NCI-H1417 treated with DMSO at 0.1 percent for 48 hours (cell line): ENCODE measurements at regions not wholly inside any gene's neighbourhood (a gene's known extent, or its start where the extent isn't known, plus 50 kb on each side); places are given as distances from the start of the nearest gene placed in this dataset.
A peak's percentile ranks its signal among the peaks of the same experiment; 100 is the strongest.

Experiments used
- DNase-seq: peaks from one replicate; lab custom pipeline; 2025; lab: John Stamatoyannopoulos, UW

DNA sequence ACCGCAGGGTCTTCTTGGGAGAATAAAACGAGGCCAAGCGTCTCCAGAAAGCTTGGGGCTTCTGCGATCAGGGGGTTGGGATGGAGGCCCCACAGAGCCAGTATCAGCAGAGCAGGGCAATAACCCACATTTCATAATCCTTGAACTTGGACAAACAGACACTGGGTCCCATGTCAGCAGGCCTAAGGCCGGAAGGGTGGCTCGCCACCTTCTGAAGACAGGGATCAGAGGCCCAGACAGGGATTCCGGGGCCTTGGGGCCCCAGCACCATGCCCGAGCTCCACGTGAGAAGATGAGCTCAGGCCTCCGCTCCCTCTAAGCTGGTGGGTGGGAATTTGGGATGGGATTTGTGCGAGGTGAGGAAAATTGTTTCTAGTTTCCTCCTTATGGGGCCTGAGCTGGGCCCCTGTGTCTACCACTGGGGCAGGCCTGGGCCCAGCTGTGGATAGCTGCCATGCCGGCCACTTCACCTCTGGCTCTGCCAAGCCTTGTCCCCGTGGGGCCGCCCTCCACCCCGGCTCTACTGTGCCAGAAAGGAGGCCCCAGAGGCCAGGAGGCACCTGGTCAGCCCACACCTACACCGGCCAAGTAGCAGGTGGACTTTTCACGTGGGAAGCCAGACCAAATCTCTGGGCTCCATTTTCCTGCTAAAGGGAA lies 67.2 kb upstream of the DLK1 start:
- DNase-seq = no peak

DNA sequence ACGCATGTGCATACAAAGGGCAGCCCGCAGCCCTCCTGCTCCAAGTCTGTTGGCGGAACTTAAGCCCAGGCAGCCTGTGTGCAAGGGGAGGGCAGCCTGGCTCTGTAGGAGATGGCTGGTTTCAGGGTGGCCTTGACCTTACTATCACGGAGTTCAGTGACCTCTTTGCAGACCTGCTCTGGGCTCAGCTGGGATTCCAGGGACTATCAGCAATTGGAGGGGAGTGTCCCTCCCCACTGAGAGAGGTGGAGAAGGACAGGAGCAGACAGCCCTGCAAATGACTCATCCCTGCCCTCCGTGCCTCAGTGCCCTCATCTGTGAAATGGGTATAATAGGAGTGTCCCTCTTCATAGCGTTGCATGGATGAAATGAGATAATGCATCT lies 66.2 kb upstream of the DLK1 start:
- DNase-seq = no peak

DNA sequence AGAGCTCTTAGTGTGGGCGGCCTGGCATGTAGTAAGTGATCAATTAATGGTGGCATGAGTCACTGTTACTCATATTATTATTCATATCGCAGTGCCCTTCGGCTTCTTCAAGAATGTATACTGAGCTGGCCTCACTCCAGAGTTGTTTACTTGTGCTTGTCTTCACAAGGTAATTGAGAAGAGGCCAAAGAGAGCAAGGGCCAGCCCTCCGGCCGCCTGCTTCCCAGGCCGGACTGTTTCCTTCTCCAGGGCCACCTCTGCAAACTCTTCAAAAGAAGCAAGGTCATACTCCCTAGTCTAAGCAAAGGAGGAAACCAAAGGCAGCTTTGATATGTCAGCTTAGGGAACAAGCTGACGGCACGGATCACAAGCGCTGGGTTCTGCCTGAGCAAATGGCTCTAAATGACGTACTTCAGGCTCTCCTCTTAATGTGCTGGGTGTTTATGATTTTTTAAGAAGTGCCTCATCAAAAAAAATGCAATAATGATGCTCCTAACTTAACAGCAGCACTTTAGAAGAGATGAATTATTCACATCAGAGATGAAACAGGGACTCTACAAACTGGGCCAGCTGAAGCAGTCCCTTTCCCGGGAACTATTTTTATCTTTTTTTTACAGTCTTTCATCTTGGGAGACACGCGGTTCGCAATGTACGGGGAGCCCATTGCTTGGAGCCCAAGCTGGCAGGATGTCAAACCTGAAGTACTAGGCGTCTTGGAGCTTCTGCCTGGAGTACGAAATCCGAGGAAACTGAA lies 65.6 kb upstream of the DLK1 start:
- no peak for DNase-seq

DNA sequence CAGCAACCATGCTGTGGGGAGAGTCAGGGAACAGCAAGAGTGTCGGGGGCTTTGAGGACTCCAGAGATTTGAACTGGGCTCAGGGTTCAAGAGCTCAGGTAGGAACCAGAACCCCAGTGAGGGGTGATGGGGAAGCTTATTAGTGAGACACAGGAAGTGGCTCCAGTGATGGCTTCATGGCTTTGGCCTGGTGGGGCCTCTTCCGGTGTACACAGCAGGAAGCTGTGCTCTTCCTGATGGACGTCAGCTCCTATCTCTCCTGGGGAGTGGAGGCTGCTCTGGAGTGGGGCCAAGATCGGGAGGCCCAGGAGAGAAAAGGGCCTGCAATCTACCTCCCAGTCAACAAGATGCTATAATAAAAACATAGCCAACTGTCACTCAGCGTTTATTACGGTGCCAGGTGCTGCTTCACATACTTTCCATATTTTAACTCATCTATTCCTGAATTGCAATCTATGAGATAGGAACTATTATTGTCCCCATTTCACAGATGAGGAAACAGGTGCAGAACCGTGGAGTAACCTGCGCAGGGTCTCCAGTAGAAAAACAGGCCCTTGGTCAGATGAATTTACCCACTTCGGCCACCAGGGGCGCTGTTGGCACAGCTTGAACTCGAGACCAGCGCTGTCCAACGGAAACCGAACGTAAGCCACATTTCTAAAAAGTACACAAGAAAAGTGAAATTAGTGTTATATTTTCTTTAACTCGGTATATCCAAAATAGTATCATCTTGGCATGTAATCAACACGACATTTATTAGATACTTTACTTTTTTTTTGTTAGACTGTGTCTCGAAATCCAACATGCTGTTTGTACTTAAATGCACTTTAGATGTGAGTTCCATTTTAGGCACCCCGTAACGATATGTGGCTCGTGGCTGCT lies 63.6 kb upstream of the DLK1 start:
- no peak for DNase-seq

DNA sequence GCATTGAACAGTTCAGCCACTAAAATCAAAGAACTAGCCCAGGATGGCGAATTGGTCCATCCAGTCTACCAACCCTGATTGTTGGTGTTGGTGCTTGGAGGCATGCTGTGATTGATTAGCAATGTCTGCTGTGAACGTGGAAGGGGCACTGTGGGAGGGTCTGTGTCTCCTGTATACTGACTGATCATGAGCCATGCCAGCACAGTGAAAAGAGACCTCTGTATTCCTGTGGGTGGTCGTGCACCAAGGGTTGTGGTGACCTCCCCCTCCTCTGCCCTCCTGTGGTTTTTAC lies 63.0 kb upstream of the DLK1 start:
- no peak for DNase-seq

DNA sequence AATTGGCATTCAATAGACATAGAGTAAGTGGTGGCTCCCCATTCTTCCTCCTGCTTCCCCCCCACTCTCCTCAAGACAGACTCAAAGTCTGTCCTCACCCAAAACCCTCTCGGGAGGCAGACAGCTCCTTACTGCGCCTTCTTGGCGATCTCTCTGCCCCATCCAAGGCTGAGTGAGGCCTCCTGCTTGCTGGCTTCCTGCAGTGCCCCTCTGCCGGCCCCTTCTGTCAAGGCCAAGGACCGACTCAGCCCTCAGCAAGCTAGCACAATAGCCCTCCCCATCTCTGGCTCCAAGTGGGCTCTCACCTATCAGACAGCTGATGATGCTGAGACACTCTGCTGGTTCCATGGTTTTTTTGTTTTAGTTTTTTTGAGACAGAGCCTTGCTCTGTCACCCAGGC lies 62.5 kb upstream of the DLK1 start:
- no peak for DNase-seq

DNA sequence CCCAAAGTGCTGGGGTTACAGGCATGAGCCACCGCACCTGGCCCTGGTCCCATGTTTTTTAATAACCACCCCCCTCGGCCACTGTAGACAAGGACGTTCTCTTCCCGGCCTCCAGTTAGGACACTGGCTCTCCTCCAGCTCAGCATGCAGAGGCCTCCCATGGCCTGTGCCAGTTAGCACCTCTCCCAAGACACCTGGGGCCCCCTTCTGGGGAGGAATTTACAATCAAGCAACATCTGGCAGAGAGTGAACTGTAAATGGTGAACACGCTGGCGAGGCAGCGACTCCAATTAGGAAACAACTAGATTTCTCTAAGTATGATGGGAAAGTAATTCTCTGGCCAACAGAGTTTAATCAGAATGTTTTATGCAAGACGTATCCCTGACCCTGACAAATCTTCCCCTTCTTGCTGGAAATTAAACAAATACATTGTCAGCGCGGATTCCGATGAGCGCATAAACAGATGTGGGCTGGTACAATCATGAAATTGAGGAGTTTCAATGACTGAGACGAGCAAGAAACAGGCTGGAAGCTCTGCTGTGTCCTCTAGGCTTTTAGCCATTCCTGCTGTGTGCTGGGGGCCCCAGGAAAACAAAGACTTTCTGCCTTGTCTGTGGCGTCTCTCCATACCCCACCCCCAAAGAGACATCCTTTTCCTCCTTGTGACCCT lies 61.7 kb upstream of the DLK1 start:
- DNase-seq = no peak

DNA sequence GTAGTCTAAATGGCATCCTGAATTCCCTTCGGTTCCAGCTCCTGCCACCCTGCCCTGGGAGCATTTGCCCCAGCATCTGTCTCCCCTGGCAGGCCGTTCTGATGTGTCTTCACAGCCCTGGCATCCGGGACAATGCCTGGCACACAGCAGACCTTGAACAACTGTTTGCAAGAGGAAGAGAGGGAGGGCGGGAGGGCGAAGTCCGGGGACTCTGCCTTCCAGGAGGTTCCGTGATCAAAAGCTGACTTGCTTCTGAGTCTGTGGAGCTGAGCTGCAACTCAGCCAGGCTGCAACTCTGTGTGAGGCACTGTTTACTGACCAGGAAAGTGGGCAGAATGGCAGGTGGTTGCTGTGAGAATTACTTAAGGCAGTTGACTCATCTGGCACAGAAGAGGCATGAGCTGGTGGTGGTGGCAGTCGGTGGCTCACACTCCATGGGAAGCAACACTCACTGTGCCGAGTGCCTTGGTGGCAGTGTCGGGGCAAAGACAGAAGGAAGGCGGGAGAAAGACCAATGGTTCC lies 61.1 kb upstream of the DLK1 start:
- DNase-seq = no peak

DNA sequence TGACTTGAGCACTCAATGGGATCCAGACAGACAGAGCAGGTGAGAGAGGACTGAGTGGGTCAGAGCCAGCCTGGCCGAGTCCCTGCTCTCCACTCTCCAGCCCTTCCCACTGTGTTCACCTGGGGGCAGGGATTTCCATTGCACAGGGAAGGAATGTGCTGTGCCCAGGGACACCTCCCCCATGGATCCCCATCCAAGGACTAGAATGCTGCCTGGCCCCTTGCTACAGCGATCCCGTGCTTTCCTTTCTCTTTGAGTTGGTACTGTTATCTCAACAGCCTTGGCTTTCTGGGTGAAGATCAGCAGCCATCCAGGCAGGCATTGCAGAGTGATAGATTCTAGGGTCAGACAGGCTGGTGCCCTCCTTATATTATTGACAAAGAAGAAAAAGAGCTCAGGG lies 60.3 kb upstream of the DLK1 start:
- DNase-seq = no peak

DNA sequence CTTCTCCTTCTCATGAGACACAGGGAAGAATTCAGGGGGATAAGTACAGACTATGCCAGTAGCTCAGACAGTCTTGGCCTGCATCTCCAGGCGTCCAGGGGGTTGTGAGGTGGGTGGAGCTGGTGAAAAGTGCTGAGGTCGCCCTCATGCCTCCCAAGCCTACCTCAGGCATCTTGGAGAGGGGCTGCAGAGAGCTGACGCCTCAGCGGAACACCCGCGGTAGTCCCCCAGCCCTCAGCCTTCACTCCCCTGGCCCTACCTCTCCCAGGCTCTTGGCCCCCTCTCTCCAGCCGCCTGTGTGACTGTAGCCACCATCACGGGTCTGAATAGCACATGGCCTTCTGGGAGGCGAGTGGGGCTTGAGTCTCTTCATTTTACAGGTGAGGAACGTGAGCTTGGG lies 59.8 kb upstream of the DLK1 start:
- no peak for DNase-seq

DNA sequence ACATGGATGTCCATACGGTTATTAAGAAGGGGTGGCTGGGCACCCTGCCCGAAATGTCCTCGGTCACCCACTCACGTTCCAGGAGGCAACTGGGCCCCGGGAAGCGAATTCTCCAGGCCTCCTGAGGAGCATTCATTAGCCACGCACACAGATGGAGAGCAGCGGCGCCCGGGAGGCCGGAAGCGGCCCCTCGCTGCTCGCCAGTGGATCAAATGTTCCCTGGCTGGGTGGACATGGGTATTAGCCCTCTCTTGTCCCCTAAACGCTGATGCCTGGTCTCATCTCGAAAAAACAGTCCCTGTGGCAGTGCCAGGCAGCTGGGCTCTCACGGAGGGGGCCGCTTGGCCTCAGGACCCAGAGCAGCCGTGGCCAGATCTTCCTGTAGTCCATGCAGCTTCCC lies 59.0 kb upstream of the DLK1 start:
- DNase-seq = no peak

DNA sequence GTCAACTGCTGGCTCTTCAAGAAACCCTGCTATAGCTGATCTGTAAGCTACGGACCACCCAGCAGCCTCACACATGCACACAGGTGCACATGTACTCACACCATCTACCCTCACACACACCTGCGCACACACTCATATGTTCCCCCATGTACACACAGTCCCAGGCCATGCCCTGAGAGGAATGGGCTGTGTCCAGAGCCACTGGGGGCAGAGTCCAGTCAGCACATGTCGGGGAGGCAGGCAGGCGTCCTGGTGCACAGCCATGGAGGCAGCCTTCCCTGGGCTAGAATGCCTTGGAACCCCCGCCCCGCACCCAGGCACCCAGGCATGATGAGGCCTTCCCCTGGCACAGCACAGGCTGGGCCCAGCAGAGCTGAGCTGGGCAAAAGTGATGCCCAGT lies 58.3 kb upstream of the DLK1 start:
- DNase-seq = no peak

DNA sequence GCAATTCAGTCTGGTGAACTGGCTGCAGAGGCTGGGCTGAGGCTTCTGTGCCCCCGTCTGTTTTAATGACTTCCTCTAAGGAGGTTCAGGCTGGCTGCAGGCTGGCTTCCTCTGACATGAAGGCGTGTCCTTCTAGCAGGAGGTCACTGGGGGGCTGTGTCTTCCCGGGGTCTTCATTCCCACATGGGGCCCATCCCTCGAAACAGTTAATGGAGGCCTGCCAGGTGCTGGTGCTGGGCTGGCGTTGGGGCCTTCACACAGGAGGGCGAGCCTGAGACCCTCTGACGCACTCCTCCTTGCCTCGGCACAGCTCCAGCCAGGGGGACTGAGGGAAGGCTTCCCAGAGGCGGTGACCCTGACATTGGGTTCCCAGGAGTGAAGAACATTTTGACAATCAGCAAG lies 57.7 kb upstream of the DLK1 start:
- no peak for DNase-seq

DNA sequence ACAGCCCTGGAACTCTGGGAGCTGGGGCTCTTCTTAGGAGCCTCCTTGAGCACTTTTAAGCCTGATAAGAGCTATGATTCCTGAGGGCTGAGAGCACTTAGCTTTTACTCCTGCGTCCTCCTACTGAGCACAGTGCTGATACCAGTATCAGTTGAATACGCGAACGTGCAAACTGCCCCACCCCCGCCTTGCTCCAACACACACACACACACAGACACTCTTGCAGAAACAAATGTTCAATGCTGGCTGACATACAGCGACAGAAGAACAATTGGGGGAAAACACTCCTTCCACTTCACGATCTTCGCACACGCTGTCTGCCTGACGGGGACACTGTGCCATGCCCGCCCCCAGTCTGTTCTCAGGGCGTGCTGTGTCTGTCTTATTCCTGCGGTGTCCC lies 57.2 kb upstream of the DLK1 start:
- no peak for DNase-seq

DNA sequence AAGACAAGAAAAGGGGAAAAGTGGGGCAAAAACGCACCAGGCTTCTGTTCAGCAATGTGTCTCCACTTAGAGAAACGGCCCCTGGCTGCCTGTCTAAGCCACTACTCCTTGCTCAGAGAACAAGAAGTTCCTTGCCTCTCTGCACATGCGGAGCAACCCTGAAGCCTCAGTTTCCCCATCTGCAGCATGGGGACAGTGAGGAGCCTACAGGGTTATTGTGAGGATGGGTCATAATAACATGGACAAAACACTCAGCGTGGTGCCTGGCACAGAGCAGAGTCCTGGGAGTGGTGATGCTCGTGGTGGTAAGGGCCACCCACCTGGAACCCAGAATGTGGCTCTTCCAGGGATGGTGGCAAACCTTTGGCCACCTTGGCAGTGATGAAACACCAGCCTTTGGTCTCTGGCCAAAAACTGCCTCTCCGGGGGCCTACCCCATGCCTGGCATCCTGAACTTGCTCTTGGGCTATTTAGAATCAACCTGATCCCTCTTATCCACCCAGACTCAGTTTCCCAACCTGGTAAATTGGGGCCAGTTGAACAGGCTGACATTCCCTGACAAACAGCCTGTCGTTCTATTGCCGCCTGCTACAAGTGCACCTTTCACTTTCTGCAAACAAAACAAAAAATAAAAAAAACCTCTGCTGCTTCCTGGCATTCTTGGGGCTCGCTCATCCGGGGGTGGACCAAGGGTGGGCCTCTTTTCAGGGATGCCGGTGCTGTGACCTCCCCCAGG lies 56.5 kb upstream of the DLK1 start:
- DNase-seq = no peak

DNA sequence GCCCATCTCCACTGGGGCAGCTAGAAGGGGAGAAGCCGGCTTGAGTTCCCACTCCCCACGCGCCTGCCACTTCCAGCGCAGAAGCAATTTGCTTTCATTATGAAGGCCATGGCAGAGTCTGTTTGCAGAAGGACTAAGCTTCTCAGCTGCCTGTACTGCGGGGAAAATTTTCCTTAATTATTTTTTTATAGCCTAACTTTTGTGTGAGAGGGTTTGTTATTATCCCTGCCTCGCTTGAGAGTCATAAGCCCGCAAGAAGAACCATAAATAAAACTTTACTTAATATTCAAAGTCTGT lies 56.0 kb upstream of the DLK1 start:
- DNase-seq = no peak

DNA sequence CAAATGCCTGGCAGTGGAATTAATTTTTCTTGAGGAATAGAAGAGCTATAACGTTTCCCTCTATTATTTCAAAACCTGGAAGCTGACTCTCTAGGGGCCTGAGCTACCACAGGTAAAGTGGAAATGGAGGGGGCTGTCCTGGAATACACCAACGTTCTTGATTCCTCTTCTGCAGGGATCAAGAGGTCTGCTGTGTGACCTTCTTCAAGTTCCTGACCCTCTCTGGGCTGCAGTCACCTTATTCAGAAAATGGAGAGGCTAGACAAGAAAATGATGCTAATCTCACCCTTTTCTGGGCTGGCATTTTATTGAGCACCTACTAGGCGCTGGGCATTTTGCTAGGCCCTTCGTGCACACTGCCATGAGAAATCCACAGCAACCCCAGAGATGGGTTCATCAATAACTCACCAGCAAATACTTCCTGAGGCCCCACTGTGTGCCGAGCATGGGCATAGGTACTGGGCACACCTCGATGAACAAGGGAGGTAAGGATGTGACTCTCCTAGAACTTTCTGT lies 55.2 kb upstream of the DLK1 start:
- DNase-seq = no peak

DNA sequence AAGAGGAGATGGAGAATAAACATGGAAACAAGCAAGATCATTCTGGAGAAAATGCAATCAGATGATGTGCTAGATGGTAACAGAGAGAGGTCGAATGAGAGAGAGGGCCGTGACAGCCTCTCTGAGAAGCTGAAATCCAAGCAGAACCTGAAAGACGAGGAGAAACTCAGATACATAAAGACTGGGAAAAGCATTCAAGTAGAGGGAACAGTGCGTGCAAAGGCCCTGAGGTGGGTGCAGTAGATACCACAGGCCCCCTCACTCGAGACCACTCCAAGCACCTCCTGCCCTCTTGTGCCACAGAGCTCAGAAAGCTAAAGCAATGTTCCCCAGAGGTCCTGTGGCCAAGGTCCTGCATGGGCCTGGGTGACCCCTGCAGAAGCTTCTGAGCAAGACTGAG lies 54.8 kb upstream of the DLK1 start:
- DNase-seq = no peak

DNA sequence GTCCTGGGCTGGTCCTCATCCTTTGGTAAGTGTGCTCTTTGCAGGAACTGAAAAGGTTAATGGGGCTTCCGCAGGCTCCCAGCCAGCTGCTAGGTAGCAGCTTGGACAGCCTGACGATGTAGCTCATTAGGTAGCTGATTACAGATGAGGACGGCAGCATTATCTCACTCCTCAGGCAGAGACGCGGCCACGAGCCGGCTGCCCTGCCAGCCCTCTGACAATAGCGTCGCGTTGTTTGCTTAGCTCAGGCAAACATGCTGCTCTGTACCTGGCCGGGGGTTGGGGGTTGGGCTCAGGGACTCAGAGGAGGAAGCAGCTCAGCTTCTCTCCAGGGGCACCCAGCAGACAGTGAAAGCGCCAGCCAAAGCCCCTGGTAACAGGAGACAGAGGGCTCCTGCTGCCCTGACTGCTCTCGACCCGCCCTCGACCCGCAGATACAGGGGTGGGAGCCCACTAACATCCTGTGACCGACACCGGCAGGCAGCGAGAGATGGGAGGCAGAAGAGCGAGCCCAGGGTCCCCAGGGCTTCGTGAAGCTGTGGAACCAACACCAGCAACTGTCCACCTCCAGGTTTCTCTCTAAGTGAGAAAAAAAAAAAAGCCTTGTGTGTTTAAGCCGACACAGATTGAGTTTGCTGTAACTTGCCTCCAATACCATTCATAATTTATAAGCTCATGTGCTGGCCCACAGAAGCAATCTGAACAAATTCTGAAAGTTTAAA lies 53.4 kb upstream of the DLK1 start:
- DNase-seq = peak; percentile 96

DNA sequence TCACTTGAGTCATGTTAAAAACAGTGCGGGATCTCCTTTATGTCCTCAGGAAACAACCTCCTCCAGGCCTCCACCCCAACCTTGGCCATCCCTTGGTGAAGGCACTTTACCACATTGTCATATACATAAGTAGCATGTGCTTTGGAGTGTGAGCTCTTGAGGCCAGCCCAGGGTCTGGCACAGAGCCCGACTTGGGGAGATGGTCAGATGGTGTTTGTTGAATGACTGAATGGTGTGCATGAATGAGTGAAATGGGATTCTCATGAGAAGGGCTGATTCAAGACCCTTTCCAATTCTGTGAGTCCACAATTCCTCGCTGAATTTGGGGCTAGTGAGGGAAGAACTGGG lies 52.9 kb upstream of the DLK1 start:
- no peak for DNase-seq

DNA sequence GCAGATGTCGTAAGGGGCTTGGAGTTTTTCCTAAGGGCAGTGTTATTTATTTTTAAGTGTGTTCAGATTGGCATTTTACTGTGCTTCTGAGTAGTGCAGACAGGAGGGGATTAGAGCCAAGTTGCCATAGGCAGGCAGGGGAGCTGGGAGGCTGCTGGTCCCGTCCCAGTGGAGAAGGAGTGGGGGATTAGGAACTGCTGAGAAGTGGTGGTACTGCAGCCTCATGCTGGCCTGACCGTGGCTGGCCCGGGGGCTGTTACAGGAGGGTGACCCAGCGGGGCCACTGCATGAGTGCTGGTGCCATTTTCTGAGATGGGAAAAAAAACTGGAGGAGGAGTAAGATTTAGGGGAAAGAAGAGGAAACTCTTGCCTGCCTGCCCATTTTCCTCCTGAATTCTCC lies 52.3 kb upstream of the DLK1 start:
- DNase-seq = no peak
